Calu3 (cell line): ENCODE measurements at regions not wholly inside any gene's neighbourhood (a gene's known extent, or its start where the extent isn't known, plus 50 kb on each side); places are given as distances from the start of the nearest gene placed in this dataset.

Experiments used
- BruUV-seq: library from RNA; stranded (reverse); fragments of 400-500 nt; replicated peaks from 2 replicates; lab custom pipeline; 2021; lab: Mats Ljungman, UMichigan
- CTCF ChIA-PET: fragments of 300-600 bp; sonication (Branson Sonifier 250); formaldehyde crosslinking; loops from one replicate; lab custom pipeline; 2022; ENCODE audit warnings: antibody characterized with exemption; lab: Charles Lee
- DNase-seq: peaks from one replicate; pipeline ENCODE4 v3.0.0; 2022
- H3K27ac Mint-ChIP-seq: one replicate; pipeline ENCODE4 v1.8.0; 2022; ENCODE audit warnings: mixed read lengths; ENCODE audit not compliant: unreplicated experiment
- H3K27me3 Mint-ChIP-seq: one replicate; pipeline ENCODE4 v1.8.0; 2022; ENCODE audit warnings: mixed read lengths; ENCODE audit not compliant: unreplicated experiment
- H3K36me3 Mint-ChIP-seq: one replicate; pipeline ENCODE4 v1.8.0; 2022; ENCODE audit warnings: mild to moderate bottlenecking, moderate library complexity, mixed read lengths; ENCODE audit not compliant: insufficient read depth, unreplicated experiment
- H3K4me1 Mint-ChIP-seq: one replicate; pipeline ENCODE4 v1.8.0; 2022; ENCODE audit warnings: mild to moderate bottlenecking, low read depth, mixed read lengths; ENCODE audit not compliant: unreplicated experiment
- H3K4me3 Mint-ChIP-seq: one replicate; pipeline ENCODE4 v1.8.0; 2022; ENCODE audit warnings: mild to moderate bottlenecking, low read depth, moderate library complexity, mixed read lengths; ENCODE audit not compliant: unreplicated experiment
- H3K9me3 Mint-ChIP-seq: one replicate; pipeline ENCODE4 v1.8.0; 2022; ENCODE audit warnings: low read depth, mixed read lengths; ENCODE audit not compliant: unreplicated experiment
- intact Hi-C: fragments of 100-400 bp; cut with micrococcal nuclease; formaldehyde crosslinking; loops from one replicate; pipeline ENCODE4 v1.10.0; 2022; ENCODE audit not compliant: unreplicated experiment
- TF ChIP-seq, protein P1 (sequence below): fragments of 200-600 bp; IDR thresholded peaks from one replicate; pipeline ENCODE4 v1.8.0; 2022; ENCODE audit warnings: antibody characterized with exemption; ENCODE audit not compliant: unreplicated experiment

DNA sequence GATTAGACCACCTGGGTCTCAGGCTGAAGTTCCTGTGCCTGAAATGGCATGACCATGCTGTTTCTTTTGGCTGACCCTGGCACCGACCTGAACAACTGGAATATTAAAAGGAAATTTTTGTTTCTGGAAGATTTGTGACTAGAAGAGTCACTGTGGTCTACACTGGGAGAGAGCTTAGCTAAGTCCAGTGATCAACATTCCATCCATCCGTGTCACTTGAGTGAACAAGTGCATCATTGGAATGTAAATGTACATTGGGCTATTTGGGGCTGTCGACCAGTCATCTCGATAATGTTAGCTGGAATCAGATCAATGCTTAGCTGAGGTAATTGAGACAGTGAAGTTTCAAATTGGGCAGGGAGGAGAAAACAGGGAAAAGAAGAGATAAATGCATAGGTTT lies 95.4 kb upstream of the CCDC85A start:
- H3K27me3 Mint-ChIP-seq: peaks cover 32% of the 10 kb centered on the region
- H3K36me3 Mint-ChIP-seq: no peaks in the 10 kb centered on the region
- no peak overlapping the region for H3K4me3 Mint-ChIP-seq
- no peaks in the 10 kb centered on the region for H3K4me1 Mint-ChIP-seq
- CTCF ChIA-PET: no interaction called here
- no peak for DNase-seq
- intact Hi-C loops: no loop called here
- H3K9me3 Mint-ChIP-seq: no peaks in the 10 kb centered on the region
- TF ChIP-seq, protein P1, sequence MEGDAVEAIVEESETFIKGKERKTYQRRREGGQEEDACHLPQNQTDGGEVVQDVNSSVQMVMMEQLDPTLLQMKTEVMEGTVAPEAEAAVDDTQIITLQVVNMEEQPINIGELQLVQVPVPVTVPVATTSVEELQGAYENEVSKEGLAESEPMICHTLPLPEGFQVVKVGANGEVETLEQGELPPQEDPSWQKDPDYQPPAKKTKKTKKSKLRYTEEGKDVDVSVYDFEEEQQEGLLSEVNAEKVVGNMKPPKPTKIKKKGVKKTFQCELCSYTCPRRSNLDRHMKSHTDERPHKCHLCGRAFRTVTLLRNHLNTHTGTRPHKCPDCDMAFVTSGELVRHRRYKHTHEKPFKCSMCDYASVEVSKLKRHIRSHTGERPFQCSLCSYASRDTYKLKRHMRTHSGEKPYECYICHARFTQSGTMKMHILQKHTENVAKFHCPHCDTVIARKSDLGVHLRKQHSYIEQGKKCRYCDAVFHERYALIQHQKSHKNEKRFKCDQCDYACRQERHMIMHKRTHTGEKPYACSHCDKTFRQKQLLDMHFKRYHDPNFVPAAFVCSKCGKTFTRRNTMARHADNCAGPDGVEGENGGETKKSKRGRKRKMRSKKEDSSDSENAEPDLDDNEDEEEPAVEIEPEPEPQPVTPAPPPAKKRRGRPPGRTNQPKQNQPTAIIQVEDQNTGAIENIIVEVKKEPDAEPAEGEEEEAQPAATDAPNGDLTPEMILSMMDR: no peak
- no TSS peak for BruUV-seq
- H3K27ac Mint-ChIP-seq: no peak overlapping the region

DNA sequence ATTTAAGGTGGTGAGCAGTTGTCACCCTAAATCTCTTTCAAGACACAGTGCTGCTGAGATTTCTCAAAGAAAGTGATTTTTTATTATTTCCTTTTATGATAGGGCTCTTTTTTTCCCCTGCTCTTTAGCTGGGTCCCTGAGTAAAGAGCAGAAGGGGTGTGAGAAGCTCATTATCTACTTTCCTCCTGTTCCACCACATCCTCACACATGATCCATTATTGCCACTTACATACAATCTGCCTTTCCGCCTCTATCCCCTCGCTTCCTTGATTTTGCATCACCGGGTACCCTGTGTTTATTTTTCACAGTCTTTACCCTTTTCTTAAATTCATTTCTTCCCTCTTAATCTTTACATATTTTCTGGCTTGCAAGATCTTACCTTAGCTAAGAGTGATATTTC lies 93.9 kb upstream of the CCDC85A start:
- Mint-ChIP-seq H3K9me3 (no peaks in the 10 kb centered on the region), H3K27me3 (peaks cover 47% of the 10 kb centered on the region), H3K4me3 (no peak overlapping the region), H3K27ac (no peak overlapping the region), H3K4me1 (no peaks in the 10 kb centered on the region), H3K36me3 (no peaks in the 10 kb centered on the region)
- TF ChIP-seq, protein P1: no peak
- intact Hi-C loops: no loop called here
- no peak for DNase-seq
- BruUV-seq: no TSS peak
- CTCF ChIA-PET: interaction anchor here (0.6 kb wide), 1 partner anchor 35 kb away, joined by 3 read pairs; no protein-coding TSS in a partner anchor

DNA sequence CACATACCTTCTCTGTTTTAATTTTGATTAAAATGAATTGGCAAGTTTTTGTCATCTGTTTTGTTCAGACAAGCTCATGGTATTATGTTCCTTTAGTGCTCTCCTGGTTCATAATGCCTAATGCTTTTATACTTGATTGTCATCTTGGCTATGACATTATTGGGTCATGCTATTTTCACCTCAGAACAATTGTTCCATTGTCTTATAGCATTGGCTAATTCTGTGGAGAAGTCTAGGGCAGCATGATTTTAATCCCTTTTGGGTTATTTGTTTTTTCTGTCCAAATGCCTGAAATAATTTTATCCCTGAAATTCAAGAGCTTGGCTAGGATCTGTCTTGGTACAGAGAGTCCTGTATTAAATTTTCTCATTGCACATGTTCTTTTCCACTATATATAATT lies 83.8 kb upstream of the CCDC85A start:
- Mint-ChIP-seq H3K4me1 (no peaks in the 10 kb centered on the region), H3K9me3 (no peaks in the 10 kb centered on the region), H3K4me3 (no peak overlapping the region), H3K27ac (no peak overlapping the region), H3K27me3 (peaks cover 23% of the 10 kb centered on the region), H3K36me3 (no peaks in the 10 kb centered on the region)
- no TSS peak for BruUV-seq
- intact Hi-C loops: no loop called here
- TF ChIP-seq, protein P1: no peak
- CTCF ChIA-PET: interaction anchor here (0.8 to 0.9 kb wide), 2 partner anchors 30 to 180 kb away, joined by 3 read pairs; no protein-coding TSS in a partner anchor
- DNase-seq: no peak

DNA sequence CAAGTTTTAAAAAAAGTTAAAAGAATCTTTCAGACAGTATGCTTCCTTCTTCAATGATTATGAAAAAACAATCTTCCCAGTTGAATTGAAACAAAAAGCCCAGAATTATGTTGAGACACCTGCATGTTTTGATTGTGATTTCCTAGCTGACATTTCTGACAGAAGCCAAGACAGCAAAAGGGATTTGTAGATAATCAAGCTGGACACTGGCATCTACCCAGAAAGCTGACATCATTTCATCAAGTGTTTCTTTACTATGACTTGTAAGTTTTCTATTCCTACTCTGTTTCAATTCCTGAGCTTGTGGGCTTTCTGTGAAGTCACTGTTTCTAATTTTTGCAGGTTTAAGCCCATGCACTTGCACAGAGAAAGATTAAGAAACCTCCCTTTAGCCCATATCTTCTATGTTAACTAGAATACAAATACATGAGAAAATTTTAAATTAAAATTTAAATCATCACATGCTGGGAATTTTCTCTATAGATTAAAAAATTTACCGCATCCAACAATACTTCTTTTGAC lies 82.9 kb upstream of the CCDC85A start:
- CTCF ChIA-PET: no interaction called here
- Mint-ChIP-seq H3K9me3 (no peaks in the 10 kb centered on the region), H3K27ac (no peak overlapping the region), H3K4me3 (no peak overlapping the region), H3K4me1 (no peaks in the 10 kb centered on the region), H3K27me3 (peaks cover 20% of the 10 kb centered on the region), H3K36me3 (no peaks in the 10 kb centered on the region)
- intact Hi-C loops: no loop called here
- no TSS peak for BruUV-seq
- TF ChIP-seq, protein P1: no peak
- DNase-seq: no peak
